Common myeloid progenitor, CD34-positive (primary cell): ENCODE measurements at regions not wholly inside any gene's neighbourhood (a gene's known extent, or its start where the extent isn't known, plus 50 kb on each side); places are given as distances from the start of the nearest gene placed in this dataset.

Experiments
- CTCF ChIA-PET: fragments of 350-600 bp; sonication (Branson Sonifier 250); formaldehyde crosslinking; loops from one replicate; lab custom pipeline; 2021; ENCODE audit warnings: antibody characterized with exemption; lab: Charles Lee
- POLR2A ChIA-PET: fragments of 350-600 bp; sonication (Branson Sonifier 250); formaldehyde crosslinking; loops from one replicate; lab custom pipeline; 2021; ENCODE audit warnings: antibody characterized with exemption; lab: Charles Lee
- DNase-seq, 3 donors: peaks; one replicate each; pipeline versions ENCODE4 v3.0.0 to v3.0.0-alpha.2; 2013
- H3K27ac ChIP-seq, 2 experiments: 1 replicate in 1 of 2; 2 replicates in 1 of 2; pipeline ENCODE4 v1.7.0; 2013; ENCODE audit warnings: inconsistent platforms in 2 of 2, low read length in 2 of 2, mild to moderate bottlenecking in 2 of 2, low read depth in 1 of 2, moderate library complexity in 1 of 2; ENCODE audit not compliant: severe bottlenecking in 2 of 2, insufficient read depth in 1 of 2, poor library complexity in 1 of 2
- H3K27me3 ChIP-seq, 5 experiments: replicated peaks in 2 of 5; 1 replicate in 3 of 5; 2 replicates in 2 of 5; pipeline versions ENCODE4 v1.6.1 to v1.7.0; 2013; ENCODE audit warnings: low read length in 4 of 5, mild to moderate bottlenecking in 2 of 5, moderate library complexity in 2 of 5, inconsistent platforms in 1 of 5; ENCODE audit not compliant: insufficient read depth in 5 of 5, control insufficient read depth in 4 of 5
- H3K36me3 ChIP-seq, 4 experiments: 1 replicate in 2 of 4; 2 replicates in 2 of 4; pipeline versions ENCODE4 v1.6.1 to v1.7.0; 2013; ENCODE audit warnings: low read length in 3 of 4, control low read depth in 1 of 4, mild to moderate bottlenecking in 1 of 4; ENCODE audit not compliant: control insufficient read depth in 4 of 4, insufficient read depth in 4 of 4
- H3K4me1 ChIP-seq, 4 experiments: 1 replicate in 3 of 4; 2 replicates in 1 of 4; pipeline versions ENCODE4 v1.6.1 to v1.7.1; 2013; ENCODE audit warnings: low read length in 3 of 4, mild to moderate bottlenecking in 3 of 4, control low read depth in 1 of 4, inconsistent platforms in 1 of 4, moderate library complexity in 1 of 4; ENCODE audit not compliant: control insufficient read depth in 4 of 4, insufficient read depth in 4 of 4; ENCODE audit errors: control extremely low read depth in 1 of 4
- H3K4me3 ChIP-seq, 7 experiments: 1 replicate in 4 of 7; 2 replicates in 3 of 7; pipeline versions ENCODE4 v1.5.1 to v1.7.0; 2013; ENCODE audit warnings: mild to moderate bottlenecking in 7 of 7, low read length in 6 of 7, moderate library complexity in 6 of 7, inconsistent platforms in 2 of 7, low read depth in 2 of 7, control low read depth in 1 of 7; ENCODE audit not compliant: insufficient read depth in 4 of 7, control insufficient read depth in 1 of 7; ENCODE audit errors: extremely low read depth in 1 of 7
- H3K9me3 ChIP-seq, 5 experiments: 1 replicate in 4 of 5; 2 replicates in 1 of 5; pipeline versions ENCODE4 v1.6.1 to v1.7.1; 2013; ENCODE audit warnings: low read length in 4 of 5, mild to moderate bottlenecking in 2 of 5, inconsistent platforms in 1 of 5, low read depth in 1 of 5, moderate library complexity in 1 of 5; ENCODE audit not compliant: control insufficient read depth in 4 of 5, insufficient read depth in 2 of 5; ENCODE audit errors: control extremely low read depth in 1 of 5
- WGBS: methylation state at CpG from one replicate; pipeline ENCODE4 v1.1.5; 2013; ENCODE audit not compliant: insufficient coverage; 5-methylcytosine and 5-hydroxymethylcytosine counted together

- no peak for DNase-seq
- ChIA-PET POLR2A (no interaction called here), CTCF (no interaction called here)
- no peak overlapping the region for H3K4me3 ChIP-seq
- no peaks in the 10 kb centered on the region for H3K36me3 ChIP-seq
- no peak overlapping the region for H3K27ac ChIP-seq
- peaks cover 0 to 4% (median 0%) of the 10 kb centered on the region in 5 experiments for H3K27me3 ChIP-seq
- H3K9me3 ChIP-seq, result peaks cover 0 to 2% (median 0%) of the 10 kb centered on the region in 5 experiments
- 100% methylated on average over 4 of the region's 4 CpGs for WGBS
- no peaks in the 10 kb centered on the region for H3K4me1 ChIP-seq
These were observed 78.9 kb upstream of the MROH9 start for GRCh38 chr1:170856455-170856854.

GRCh38 chr1:170857955-170858354 lies 77.4 kb upstream of the MROH9 start:
- Histone ChIP-seq H3K27me3 (peaks cover 0 to 4% (median 0%) of the 10 kb centered on the region in 5 experiments), H3K4me3 (no peak overlapping the region), H3K36me3 (no peaks in the 10 kb centered on the region), H3K27ac (no peak overlapping the region), H3K9me3 (peaks cover 0 to 2% (median 0%) of the 10 kb centered on the region in 5 experiments), H3K4me1 (no peaks in the 10 kb centered on the region)
- CTCF ChIA-PET, result no interaction called here
- no peak for DNase-seq
- POLR2A ChIA-PET, result no interaction called here

- H3K36me3 ChIP-seq, result no peaks in the 10 kb centered on the region
- POLR2A ChIA-PET, result no interaction called here
- no peaks in the 10 kb centered on the region for H3K4me1 ChIP-seq
- no peak overlapping the region for H3K27ac ChIP-seq
- no CpG with 5 or more reads among the region's 1 CpG for WGBS
- CTCF ChIA-PET, result no interaction called here
- no peak overlapping the region for H3K4me3 ChIP-seq
- H3K27me3 ChIP-seq, result no peaks in the 10 kb centered on the region
- DNase-seq, result no peak
- no peaks in the 10 kb centered on the region for H3K9me3 ChIP-seq
These were observed 71.7 kb upstream of the MROH9 start for GRCh38 chr1:170863621-170864020.

DNA sequence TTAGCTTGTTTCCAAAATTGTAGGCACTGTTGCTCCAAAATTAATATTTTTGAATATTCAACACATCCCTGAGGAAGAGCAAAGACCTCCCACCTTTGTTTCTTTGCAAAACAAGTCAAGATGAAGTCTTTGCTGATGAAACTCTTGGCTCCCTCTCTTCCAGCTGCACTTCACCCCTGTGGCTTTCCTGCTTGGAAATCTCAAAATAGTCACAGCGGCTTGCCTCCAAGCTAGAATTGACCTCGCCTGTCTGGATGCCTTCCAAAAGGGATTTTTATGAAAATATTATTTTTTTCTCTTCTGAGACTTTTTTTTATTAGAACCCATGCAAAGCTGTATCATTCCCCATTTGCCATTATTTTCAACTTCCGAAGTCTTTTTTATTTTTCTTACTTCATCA lies 71.1 kb upstream of the MROH9 start:
- Histone ChIP-seq H3K4me3 (no peak overlapping the region), H3K36me3 (no peaks in the 10 kb centered on the region), H3K9me3 (no peaks in the 10 kb centered on the region), H3K4me1 (no peaks in the 10 kb centered on the region), H3K27ac (no peak overlapping the region), H3K27me3 (no peaks in the 10 kb centered on the region)
- POLR2A ChIA-PET, result no interaction called here
- 20% methylated on average over 1 of the region's 3 CpGs for WGBS
- CTCF ChIA-PET, result no interaction called here
- no peak for DNase-seq

GRCh38 chr1:170864876-170865538 lies 70.3 kb upstream of the MROH9 start:
- CTCF ChIA-PET, result no interaction called here
- no CpG with 5 or more reads among the region's 2 CpGs for WGBS
- no peaks in the 10 kb centered on the region for H3K27me3 ChIP-seq
- POLR2A ChIA-PET, result no interaction called here
- H3K4me3 ChIP-seq, result no peak overlapping the region
- no peaks in the 10 kb centered on the region for H3K9me3 ChIP-seq
- DNase-seq, result no peak
- no peaks in the 10 kb centered on the region for H3K36me3 ChIP-seq
- H3K4me1 ChIP-seq, result no peaks in the 10 kb centered on the region
- H3K27ac ChIP-seq, result no peak overlapping the region

- Histone ChIP-seq H3K4me1 (no peaks in the 10 kb centered on the region), H3K27me3 (no peaks in the 10 kb centered on the region), H3K9me3 (no peaks in the 10 kb centered on the region), H3K4me3 (no peak overlapping the region), H3K36me3 (no peaks in the 10 kb centered on the region), H3K27ac (no peak overlapping the region)
- no peak for DNase-seq
- CTCF ChIA-PET, result no interaction called here
- no CpG with 5 or more reads among the region's 1 CpG for WGBS
- POLR2A ChIA-PET, result no interaction called here
These were observed 68.7 kb upstream of the MROH9 start for GRCh38 chr1:170866646-170867045.

DNA sequence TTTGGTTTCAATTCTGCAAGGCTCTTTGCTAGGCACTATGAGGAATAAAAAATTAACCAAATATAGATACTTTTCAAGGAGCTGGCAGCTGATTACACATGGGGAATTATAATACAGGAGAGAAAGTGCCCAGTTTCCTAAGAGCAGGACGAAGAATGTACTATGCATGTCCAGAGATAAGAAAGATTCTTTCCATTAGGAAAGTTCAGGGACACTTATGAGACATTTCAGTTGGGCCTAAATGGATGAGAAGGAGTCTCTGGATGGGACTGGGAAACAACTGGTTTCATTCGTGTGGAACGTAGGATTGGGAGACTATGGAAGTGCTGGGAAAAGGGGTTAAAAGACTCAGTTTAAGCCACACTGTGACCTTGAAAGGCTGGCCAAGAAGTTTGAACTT lies 63.5 kb upstream of the MROH9 start:
- 90% methylated on average over 3 of the region's 3 CpGs for WGBS
- H3K9me3 ChIP-seq, result no peaks in the 10 kb centered on the region
- H3K4me1 ChIP-seq, result no peaks in the 10 kb centered on the region
- no peak for DNase-seq
- no peak overlapping the region for H3K27ac ChIP-seq
- CTCF ChIA-PET, result no interaction called here
- peaks cover 0 to 4% (median 0%) of the 10 kb centered on the region in 5 experiments for H3K27me3 ChIP-seq
- POLR2A ChIA-PET, result no interaction called here
- no peak overlapping the region for H3K4me3 ChIP-seq
- no peaks in the 10 kb centered on the region for H3K36me3 ChIP-seq
